IgD-negative memory B cell (primary cell): ENCODE measurements at regions not wholly inside any gene's neighbourhood (a gene's known extent, or its start where the extent isn't known, plus 50 kb on each side); places are given as distances from the start of the nearest gene placed in this dataset.

Source experiments
- H3K27ac Mint-ChIP-seq, 3 donors: one replicate each; pipeline ENCODE4 v1.8.0; 2020 to 2022; ENCODE audit warnings: mild to moderate bottlenecking in 3 of 3, mixed read lengths in 3 of 3, moderate library complexity in 1 of 3
- H3K27me3 Mint-ChIP-seq: one replicate; pipeline ENCODE4 v1.8.0; 2021; ENCODE audit warnings: mixed read lengths
- H3K36me3 Mint-ChIP-seq: one replicate; pipeline ENCODE4 v1.8.0; 2020; ENCODE audit warnings: mild to moderate bottlenecking, mixed read lengths
- H3K4me1 Mint-ChIP-seq, 3 donors: one replicate each; pipeline ENCODE4 v1.8.0; 2020 to 2022; ENCODE audit warnings: mixed read lengths in 3 of 3, mild to moderate bottlenecking in 1 of 3
- H3K4me3 Mint-ChIP-seq, 4 donors: one replicate each; pipeline ENCODE4 v1.8.0; 2020 to 2022; ENCODE audit warnings: mild to moderate bottlenecking in 4 of 4, mixed read lengths in 4 of 4, moderate library complexity in 3 of 4
- H3K9me3 Mint-ChIP-seq, 3 donors: one replicate each; pipeline ENCODE4 v1.8.0; 2020 to 2021; ENCODE audit warnings: mixed read lengths in 3 of 3, mild to moderate bottlenecking in 1 of 3

GRCh38 chr6:132959639-132960326, 145.4 kb downstream of the RPS12 start:
- no peaks in the 10 kb centered on the region for H3K9me3 Mint-ChIP-seq
- H3K27ac Mint-ChIP-seq = no peak overlapping the region
- no peaks in the 10 kb centered on the region for H3K36me3 Mint-ChIP-seq
- peaks cover 22% of the 10 kb centered on the region for H3K27me3 Mint-ChIP-seq
- peaks cover 0 to 5% (median 4%) of the 10 kb centered on the region in 3 donors for H3K4me1 Mint-ChIP-seq
- no peak overlapping the region for H3K4me3 Mint-ChIP-seq

- H3K36me3 Mint-ChIP-seq = no peaks in the 10 kb centered on the region
- H3K9me3 Mint-ChIP-seq = no peaks in the 10 kb centered on the region
- peaks cover 25% of the 10 kb centered on the region for H3K27me3 Mint-ChIP-seq
- H3K27ac Mint-ChIP-seq = no peak overlapping the region
- H3K4me1 Mint-ChIP-seq = peaks cover 0 to 5% (median 4%) of the 10 kb centered on the region in 3 donors
- no peak overlapping the region for H3K4me3 Mint-ChIP-seq
Observed at GRCh38 chr6:132960720-132961119, 146.4 kb downstream of the RPS12 start.

- Mint-ChIP-seq H3K4me3 (no peak overlapping the region), H3K9me3 (no peaks in the 10 kb centered on the region), H3K27me3 (peaks cover 25% of the 10 kb centered on the region), H3K36me3 (no peaks in the 10 kb centered on the region), H3K4me1 (peaks cover 0 to 5% (median 4%) of the 10 kb centered on the region in 3 donors), H3K27ac (no peak overlapping the region)
Observed at GRCh38 chr6:132961122-132961521, 146.8 kb downstream of the RPS12 start.

GRCh38 chr6:132961610-132962009, 147.2 kb downstream of the RPS12 start:
- no peak overlapping the region for H3K27ac Mint-ChIP-seq
- H3K4me1 Mint-ChIP-seq = peaks cover 0 to 5% (median 4%) of the 10 kb centered on the region in 3 donors

GRCh38 chr6:132962936-132963868, 148.8 kb downstream of the RPS12 start:
- no peak overlapping the region for H3K27ac Mint-ChIP-seq
- H3K4me1 Mint-ChIP-seq = peaks cover 0 to 5% (median 4%) of the 10 kb centered on the region in 3 donors

More at GRCh38 chr6:132961610-132962009, 147.2 kb downstream of the RPS12 start:
- peaks cover 25% of the 10 kb centered on the region for H3K27me3 Mint-ChIP-seq
- no peaks in the 10 kb centered on the region for H3K9me3 Mint-ChIP-seq
- no peak overlapping the region for H3K4me3 Mint-ChIP-seq
- H3K36me3 Mint-ChIP-seq = no peaks in the 10 kb centered on the region

GRCh38 chr6:132964101-132964867, 149.9 kb downstream of the RPS12 start:
- H3K9me3 Mint-ChIP-seq = no peaks in the 10 kb centered on the region
- no peak overlapping the region for H3K27ac Mint-ChIP-seq
- peaks cover 0 to 2% (median under 1%) of the 10 kb centered on the region in 3 donors for H3K4me1 Mint-ChIP-seq
- H3K36me3 Mint-ChIP-seq = no peaks in the 10 kb centered on the region
- peaks cover 15% of the 10 kb centered on the region for H3K27me3 Mint-ChIP-seq
- no peak overlapping the region for H3K4me3 Mint-ChIP-seq

More at GRCh38 chr6:132962936-132963868, 148.8 kb downstream of the RPS12 start:
- Mint-ChIP-seq H3K27me3 (peaks cover 17% of the 10 kb centered on the region), H3K9me3 (no peaks in the 10 kb centered on the region), H3K36me3 (no peaks in the 10 kb centered on the region), H3K4me3 (no peak overlapping the region)

- Mint-ChIP-seq H3K27ac (no peak overlapping the region), H3K36me3 (no peaks in the 10 kb centered on the region), H3K4me1 (peaks cover 0 to 1% (median 0%) of the 10 kb centered on the region in 3 donors), H3K4me3 (no peak overlapping the region), H3K9me3 (no peaks in the 10 kb centered on the region), H3K27me3 (peaks cover 15% of the 10 kb centered on the region)
Observed at GRCh38 chr6:132964868-132965382, 150.6 kb downstream of the RPS12 start.

GRCh38 chr6:132967871-132968270, 153.5 kb downstream of the RPS12 start:
- H3K27ac Mint-ChIP-seq = no peak overlapping the region

GRCh38 chr6:132968419-132968950, 154.1 kb downstream of the RPS12 start:
- Mint-ChIP-seq H3K27me3 (peaks cover 8% of the 10 kb centered on the region), H3K27ac (no peak overlapping the region), H3K36me3 (no peaks in the 10 kb centered on the region), H3K4me1 (no peaks in the 10 kb centered on the region), H3K4me3 (no peak overlapping the region), H3K9me3 (no peaks in the 10 kb centered on the region)

More at GRCh38 chr6:132967871-132968270, 153.5 kb downstream of the RPS12 start:
- H3K36me3 Mint-ChIP-seq = no peaks in the 10 kb centered on the region
- no peaks in the 10 kb centered on the region for H3K4me1 Mint-ChIP-seq
- H3K9me3 Mint-ChIP-seq = no peaks in the 10 kb centered on the region
- peaks cover 8% of the 10 kb centered on the region for H3K27me3 Mint-ChIP-seq
- H3K4me3 Mint-ChIP-seq = no peak overlapping the region

GRCh38 chr6:132969196-132969595, 154.8 kb downstream of the RPS12 start:
- H3K9me3 Mint-ChIP-seq = no peaks in the 10 kb centered on the region
- H3K27me3 Mint-ChIP-seq = peaks cover 4% of the 10 kb centered on the region
- peak overlapping the region in 1 of 3 donors; percentile 25 for H3K27ac Mint-ChIP-seq
- no peak overlapping the region for H3K4me3 Mint-ChIP-seq
- no peaks in the 10 kb centered on the region for H3K4me1 Mint-ChIP-seq
- H3K36me3 Mint-ChIP-seq = no peaks in the 10 kb centered on the region

- H3K36me3 Mint-ChIP-seq = no peaks in the 10 kb centered on the region
- H3K4me3 Mint-ChIP-seq = no peak overlapping the region
- H3K9me3 Mint-ChIP-seq = no peaks in the 10 kb centered on the region
- H3K27ac Mint-ChIP-seq = no peak overlapping the region
- H3K27me3 Mint-ChIP-seq = no peaks in the 10 kb centered on the region
- no peaks in the 10 kb centered on the region for H3K4me1 Mint-ChIP-seq
Observed at GRCh38 chr6:132971676-132972075, 157.3 kb downstream of the RPS12 start.

GRCh38 chr6:132972254-132972653, 157.9 kb downstream of the RPS12 start:
- no peaks in the 10 kb centered on the region for H3K36me3 Mint-ChIP-seq
- H3K27me3 Mint-ChIP-seq = no peaks in the 10 kb centered on the region
- no peaks in the 10 kb centered on the region for H3K4me1 Mint-ChIP-seq
- H3K9me3 Mint-ChIP-seq = no peaks in the 10 kb centered on the region
- no peak overlapping the region for H3K27ac Mint-ChIP-seq
- H3K4me3 Mint-ChIP-seq = no peak overlapping the region

- no peak overlapping the region for H3K4me3 Mint-ChIP-seq
- no peaks in the 10 kb centered on the region for H3K9me3 Mint-ChIP-seq
- no peaks in the 10 kb centered on the region for H3K36me3 Mint-ChIP-seq
- H3K27ac Mint-ChIP-seq = no peak overlapping the region
- H3K27me3 Mint-ChIP-seq = no peaks in the 10 kb centered on the region
- H3K4me1 Mint-ChIP-seq = no peaks in the 10 kb centered on the region
Observed at GRCh38 chr6:132972971-132973370, 158.6 kb downstream of the RPS12 start.

GRCh38 chr6:132973514-132973993, 159.2 kb downstream of the RPS12 start:
- Mint-ChIP-seq H3K27ac (no peak overlapping the region), H3K27me3 (no peaks in the 10 kb centered on the region), H3K9me3 (no peaks in the 10 kb centered on the region), H3K4me3 (no peak overlapping the region), H3K36me3 (no peaks in the 10 kb centered on the region), H3K4me1 (no peaks in the 10 kb centered on the region)
